Left lung (tissue), 4 donors: ENCODE measurements at regions not wholly inside any gene's neighbourhood (a gene's known extent, or its start where the extent isn't known, plus 50 kb on each side); places are given as distances from the start of the nearest gene placed in this dataset.

Source experiments
- ATAC-seq: fragments of 200-7000 bp; cut with Tn5 transposase; one replicate; pipeline ENCODE4 v1.9.1; 2020; ENCODE audit warnings: moderate library complexity
- DNase-seq, 4 donors: peaks; one replicate each; pipeline ENCODE4 v3.0.0-alpha.2; 2013 to 2020
- H3K27ac ChIP-seq, 2 donors: fragments of 200-600 bp; sonication (generic) in 1 of 2; one replicate each; pipeline versions ENCODE4 v1.5.0 to v1.8.0; 2020 to 2021
- H3K27me3 ChIP-seq, 2 donors: fragments of 200-600 bp; sonication (generic) in 1 of 2; one replicate each; pipeline versions ENCODE4 v1.5.0 to v1.8.0; 2020 to 2021
- H3K36me3 ChIP-seq, 2 donors: fragments of 200-600 bp; sonication (generic) in 1 of 2; one replicate each; pipeline versions ENCODE4 v1.5.0 to v1.8.0; 2020 to 2021
- H3K4me1 ChIP-seq, 2 donors: fragments of 200-600 bp; one replicate each; pipeline ENCODE4 v1.8.0; 2021
- H3K4me3 ChIP-seq, 2 donors: fragments of 200-600 bp; sonication (generic) in 1 of 2; one replicate each; pipeline versions ENCODE4 v1.5.0 to v1.8.0; 2020 to 2021; ENCODE audit warnings: mild to moderate bottlenecking in 1 of 2
- H3K9me3 ChIP-seq, 2 donors: fragments of 200-600 bp; sonication (generic) in 1 of 2; one replicate each; pipeline versions ENCODE4 v1.5.0 to v1.8.0; 2020 to 2021
- CTCF ChIP-seq, 2 donors: fragments of 200-600 bp; sonication (generic) in 1 of 2; IDR thresholded peaks; one replicate each; pipeline versions ENCODE4 v1.5.0 to v1.8.0; 2021; ENCODE audit warnings: antibody characterized with exemption in 2 of 2
- intact Hi-C, 2 donors: fragments of 100-400 bp; cut with DNase I; formaldehyde crosslinking; loops; one replicate each; pipeline versions ENCODE4 v1.11.2 to v1.14.2; 2022
- donor health status: DM: no; HTN: yes; CAD: no.
- donor health status: DM: no; HTN: no; CAD: no.

GRCh38 chr13:31440132-31440531 lies 240.4 kb downstream of the B3GLCT start:
- no peak overlapping the region for H3K27ac ChIP-seq
- DNase-seq = no peak
- ATAC-seq = no peak
- H3K36me3 ChIP-seq = no peaks in the 10 kb centered on the region
- intact Hi-C loops = no loop called here
- H3K9me3 ChIP-seq = no peaks in the 10 kb centered on the region
- no peak overlapping the region for H3K4me3 ChIP-seq
- H3K4me1 ChIP-seq = no peaks in the 10 kb centered on the region
- H3K27me3 ChIP-seq = no peaks in the 10 kb centered on the region
- TF ChIP-seq CTCF (IDR thresholded peaks at IDR 0.05) = no peak

GRCh38 chr13:31441800-31442510 lies 242.2 kb downstream of the B3GLCT start:
- no peak for TF ChIP-seq CTCF (IDR thresholded peaks at IDR 0.05)
- Histone ChIP-seq H3K4me3 (no peak overlapping the region), H3K36me3 (no peaks in the 10 kb centered on the region), H3K27ac (no peak overlapping the region), H3K27me3 (no peaks in the 10 kb centered on the region), H3K4me1 (no peaks in the 10 kb centered on the region), H3K9me3 (no peaks in the 10 kb centered on the region)
- DNase-seq (no peak), ATAC-seq (no peak)
- intact Hi-C loops = no loop called here

- Histone ChIP-seq H3K36me3 (no peaks in the 10 kb centered on the region), H3K9me3 (no peaks in the 10 kb centered on the region), H3K27me3 (no peaks in the 10 kb centered on the region), H3K4me1 (no peaks in the 10 kb centered on the region), H3K27ac (no peak overlapping the region), H3K4me3 (no peak overlapping the region)
- DNase-seq (no peak), ATAC-seq (no peak)
- intact Hi-C loops = no loop called here
- TF ChIP-seq CTCF (IDR thresholded peaks at IDR 0.05) = no peak
Measured at GRCh38 chr13:31442571-31442970, 242.8 kb downstream of the B3GLCT start.

GRCh38 chr13:31444266-31444856 lies 244.6 kb downstream of the B3GLCT start:
- no peak for ATAC-seq
- H3K4me1 ChIP-seq = no peaks in the 10 kb centered on the region
- no peaks in the 10 kb centered on the region for H3K9me3 ChIP-seq
- TF ChIP-seq CTCF (IDR thresholded peaks at IDR 0.05) = no peak
- H3K36me3 ChIP-seq = no peaks in the 10 kb centered on the region
- DNase-seq = no peak
- H3K4me3 ChIP-seq = no peak overlapping the region
- intact Hi-C loops = no loop called here
- no peak overlapping the region for H3K27ac ChIP-seq
- H3K27me3 ChIP-seq = no peaks in the 10 kb centered on the region

- no peaks in the 10 kb centered on the region for H3K9me3 ChIP-seq
- intact Hi-C loops = no loop called here
- no peak overlapping the region for H3K27ac ChIP-seq
- ATAC-seq (no peak), DNase-seq (no peak)
- H3K27me3 ChIP-seq = no peaks in the 10 kb centered on the region
- no peaks in the 10 kb centered on the region for H3K36me3 ChIP-seq
- TF ChIP-seq CTCF (IDR thresholded peaks at IDR 0.05) = no peak
- H3K4me1 ChIP-seq = no peaks in the 10 kb centered on the region
- no peak overlapping the region for H3K4me3 ChIP-seq
Measured at GRCh38 chr13:31452525-31452924, 252.8 kb downstream of the B3GLCT start.
